NCI-H524 treated with DMSO at 0.1 percent for 48 hours (cell line): ENCODE measurements at regions not wholly inside any gene's neighbourhood (a gene's known extent, or its start where the extent isn't known, plus 50 kb on each side); places are given as distances from the start of the nearest gene placed in this dataset.

Source experiments
- DNase-seq: peaks from one replicate; lab custom pipeline; 2025; lab: John Stamatoyannopoulos, UW

DNA sequence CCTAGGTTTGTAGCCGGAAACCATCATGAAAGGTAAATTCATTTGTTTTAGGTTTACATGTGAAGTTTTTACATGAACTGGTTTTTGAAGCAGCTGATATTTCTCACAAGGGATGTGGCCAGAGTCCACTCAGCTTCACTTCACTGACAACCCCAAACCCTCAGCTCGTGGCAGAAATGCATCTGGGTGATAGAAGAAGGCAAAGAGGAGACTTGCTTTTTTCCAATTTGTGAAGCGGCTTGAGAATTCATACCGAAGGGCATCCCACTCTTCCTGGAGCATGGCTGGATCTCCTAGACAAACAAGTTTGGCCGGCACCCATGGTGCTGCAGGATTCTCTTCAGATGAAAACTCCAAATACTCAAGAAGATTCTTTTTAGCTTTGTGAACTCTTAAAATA, 392.8 kb upstream of the CNR1 start:
- no peak for DNase-seq

DNA sequence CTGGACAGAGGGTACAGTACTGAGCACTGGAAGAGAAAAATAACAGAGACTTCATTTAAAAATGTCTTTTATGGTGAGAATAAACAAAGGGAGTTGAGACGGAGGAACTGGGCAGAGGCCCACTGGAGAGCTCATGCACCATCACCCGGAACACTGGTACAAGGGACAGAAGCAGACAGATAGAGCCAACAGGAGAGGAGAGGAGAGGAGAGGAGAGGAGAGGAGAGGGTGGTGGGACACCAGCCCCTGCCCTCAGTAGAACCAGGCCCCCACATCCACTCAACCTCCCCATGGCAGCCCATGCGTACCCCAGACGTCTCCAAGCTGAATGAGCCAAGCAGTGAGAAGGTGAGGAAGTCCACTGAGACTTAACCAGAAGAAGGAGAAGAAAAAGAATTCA, 390.5 kb upstream of the CNR1 start:
- no peak for DNase-seq

DNA sequence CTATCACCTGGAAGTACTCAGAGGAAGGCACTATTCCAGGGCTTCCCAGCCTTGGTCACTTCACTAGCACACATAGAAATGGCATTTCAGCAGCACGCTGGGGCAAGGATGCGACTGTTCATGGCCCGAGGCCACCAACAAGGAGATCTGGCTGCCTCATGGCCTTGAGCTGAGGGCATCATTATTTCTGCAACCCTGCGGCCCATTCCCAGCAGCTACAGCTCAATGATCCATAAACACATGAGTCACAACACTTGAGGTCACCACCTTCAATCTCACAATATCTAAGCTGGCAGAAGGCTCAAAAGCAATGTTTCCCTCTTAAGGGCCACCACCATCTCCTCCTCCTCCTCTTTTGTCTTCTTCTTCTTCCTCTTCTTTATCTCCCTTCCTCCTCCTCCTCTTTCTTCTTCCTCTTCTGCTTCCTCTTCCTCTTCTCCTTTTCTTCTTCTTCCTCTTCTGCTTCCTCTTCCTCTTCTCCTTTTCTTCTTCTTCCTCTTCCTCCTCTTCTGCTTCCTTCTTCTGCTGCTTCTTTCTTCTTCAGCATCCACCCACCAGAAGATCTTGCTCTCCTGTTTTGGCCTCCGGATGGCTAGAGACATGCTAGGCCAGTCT, 382.9 kb upstream of the CNR1 start:
- no peak for DNase-seq

DNA sequence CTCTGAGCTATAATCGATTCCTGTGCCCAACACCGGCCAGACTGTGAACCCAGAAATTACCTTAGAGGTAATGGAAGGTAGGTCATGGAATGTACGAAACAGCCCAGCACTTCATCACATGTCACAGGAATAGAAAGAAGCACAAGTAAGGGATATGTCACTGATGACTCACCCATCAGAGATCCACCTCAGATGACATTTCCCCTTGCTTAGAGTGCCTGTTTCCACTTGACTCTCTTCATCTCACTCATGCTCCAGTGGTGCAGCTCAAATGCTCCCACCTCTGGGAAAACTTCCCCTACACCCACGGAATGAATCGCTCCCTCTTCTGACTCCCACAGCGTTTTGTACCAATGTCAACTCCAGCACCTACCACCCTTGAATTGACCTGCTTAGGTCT, 381.6 kb upstream of the CNR1 start:
- DNase-seq: no peak

DNA sequence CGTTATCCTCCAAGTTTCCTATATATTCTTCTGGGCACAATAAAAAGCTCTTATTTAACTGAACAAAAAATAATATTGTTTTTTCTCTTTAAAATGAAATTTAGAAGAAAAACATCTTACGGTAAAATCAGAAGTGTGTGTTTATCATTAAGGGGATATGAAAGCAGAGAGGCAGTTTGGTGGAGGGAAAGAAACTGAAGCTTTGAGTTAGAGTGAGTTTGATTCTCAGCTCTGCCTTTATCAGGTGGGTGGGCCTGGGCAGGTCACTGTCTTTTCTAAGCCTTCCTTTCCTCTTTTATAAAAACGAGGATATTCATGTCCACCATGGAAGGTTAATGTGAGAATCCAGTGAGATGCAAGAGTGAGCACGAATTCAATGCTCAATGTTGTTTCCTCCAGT, 379.8 kb upstream of the CNR1 start:
- DNase-seq: no peak

DNA sequence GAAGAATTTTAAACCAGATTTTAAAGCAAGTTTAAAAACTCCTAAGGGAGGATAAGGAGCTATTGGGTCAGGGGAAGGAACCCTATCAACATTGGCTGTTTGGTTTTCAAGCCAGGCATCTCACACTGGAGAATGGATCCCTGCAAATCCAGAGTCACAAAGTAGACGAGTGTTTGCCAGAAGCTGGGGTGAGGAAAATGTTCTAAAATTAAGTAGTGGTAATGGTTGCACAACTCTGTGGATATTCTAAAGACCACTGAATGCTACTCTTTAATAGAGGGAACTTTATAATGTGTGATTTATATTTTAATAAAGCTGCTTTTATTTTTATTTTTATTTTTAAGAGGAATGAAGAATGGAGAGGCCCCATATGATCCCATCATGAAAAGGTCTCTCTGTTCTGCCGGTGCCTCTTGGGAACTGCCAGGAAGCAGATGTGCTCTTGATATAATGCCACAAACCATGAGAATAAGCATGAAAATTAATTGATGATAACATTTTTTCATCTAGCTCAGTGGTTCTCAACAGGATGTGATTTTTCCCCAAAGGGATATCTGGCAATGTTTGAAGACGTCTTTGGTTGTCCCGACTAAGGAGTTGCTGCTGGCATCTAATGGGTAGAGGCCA, 379.0 kb upstream of the CNR1 start:
- no peak for DNase-seq

DNA sequence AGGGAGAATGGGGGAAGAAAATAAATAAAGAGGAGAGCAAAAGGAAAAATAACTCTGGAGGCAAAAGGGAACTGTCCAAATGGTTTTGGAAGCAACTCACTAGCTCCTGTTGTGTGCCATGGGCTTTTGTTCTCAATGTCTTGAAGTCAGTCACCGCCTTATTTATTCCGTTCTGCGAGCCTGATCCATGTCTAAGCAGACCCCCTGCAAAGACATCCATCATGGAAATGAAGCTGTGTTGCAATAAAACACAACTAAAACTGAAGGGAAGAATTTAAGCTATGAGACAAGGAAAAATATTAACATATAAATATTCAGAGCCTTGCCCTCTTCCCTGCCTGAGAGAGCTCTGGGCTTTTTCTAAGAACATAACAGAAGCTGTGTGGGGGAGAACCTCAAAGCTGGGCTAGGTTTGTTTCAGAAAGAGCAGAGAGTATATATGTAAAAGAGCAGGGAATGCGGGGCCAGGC, 373.2 kb upstream of the CNR1 start:
- no peak for DNase-seq

DNA sequence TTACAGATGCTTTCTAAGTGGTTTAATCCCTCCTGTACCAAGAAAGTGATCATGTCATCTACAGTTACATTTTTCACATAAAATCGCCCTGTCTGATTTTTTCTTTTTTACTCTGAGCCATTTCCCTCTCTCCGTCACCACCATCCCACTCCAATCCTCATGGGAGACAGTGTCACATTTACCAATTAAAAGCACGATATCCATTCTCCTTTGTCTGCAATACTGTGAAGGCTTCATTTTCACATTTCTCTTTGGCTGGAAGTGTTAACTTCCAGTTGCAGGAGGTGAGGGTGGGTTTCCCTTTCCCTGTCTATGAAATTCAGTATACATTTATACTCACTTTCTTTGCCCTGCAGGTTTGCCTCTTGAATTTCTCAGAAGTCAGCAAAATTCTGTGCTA, 372.7 kb upstream of the CNR1 start:
- no peak for DNase-seq

DNA sequence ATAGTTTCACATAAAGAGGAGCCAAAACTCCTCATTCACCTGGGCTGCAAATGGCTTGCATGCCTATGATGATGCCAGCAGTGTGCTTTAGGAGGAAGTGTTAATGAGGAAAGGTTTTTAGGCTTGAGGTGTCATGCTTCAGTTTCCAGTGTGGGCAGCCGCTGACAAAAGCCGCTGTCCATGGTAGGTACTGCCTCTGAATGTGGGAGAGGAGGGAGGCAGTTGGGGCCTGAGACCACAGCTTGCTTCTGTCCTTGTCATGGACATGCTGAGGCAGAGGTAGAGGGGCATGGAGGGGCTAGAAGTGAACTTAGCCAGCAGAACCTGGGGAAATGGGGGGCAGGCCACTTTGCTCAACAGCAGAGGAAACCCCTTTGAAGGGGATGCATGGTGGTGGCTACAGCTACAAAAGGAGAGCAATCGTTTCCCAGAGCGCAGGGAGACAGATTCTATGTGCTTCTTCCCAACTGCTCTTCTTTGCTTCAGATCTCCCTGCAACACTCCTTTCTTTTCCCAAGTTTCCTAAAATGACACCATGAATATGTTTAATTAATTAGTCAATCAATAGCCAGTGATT, 372.1 kb upstream of the CNR1 start:
- DNase-seq: no peak

DNA sequence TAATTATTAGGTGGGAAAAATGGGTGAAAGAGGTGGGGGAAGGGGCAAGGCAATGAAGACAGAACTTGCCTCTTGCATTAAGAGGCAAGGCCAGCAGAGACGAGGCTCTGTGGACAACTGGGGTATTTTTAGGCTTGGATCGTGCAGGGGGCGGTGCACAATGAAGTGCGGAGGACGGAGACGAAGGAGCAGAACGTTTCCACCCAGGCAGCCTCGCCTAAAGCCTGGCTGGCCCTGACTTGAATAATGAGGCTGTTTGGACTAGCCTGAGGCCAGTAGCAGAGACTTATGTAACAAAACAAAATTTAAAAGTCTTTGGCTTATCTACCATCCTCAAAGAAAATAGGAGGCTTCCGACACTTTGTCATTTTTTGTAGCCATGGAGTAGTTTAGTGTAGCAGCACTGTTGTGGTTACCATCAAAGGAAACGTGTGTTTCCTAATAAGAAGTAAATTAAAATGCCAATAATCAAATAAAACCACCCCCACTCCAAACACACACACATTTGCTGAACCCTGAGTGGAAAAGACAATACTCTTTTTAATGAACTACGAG, 370.0 kb upstream of the CNR1 start:
- no peak for DNase-seq

DNA sequence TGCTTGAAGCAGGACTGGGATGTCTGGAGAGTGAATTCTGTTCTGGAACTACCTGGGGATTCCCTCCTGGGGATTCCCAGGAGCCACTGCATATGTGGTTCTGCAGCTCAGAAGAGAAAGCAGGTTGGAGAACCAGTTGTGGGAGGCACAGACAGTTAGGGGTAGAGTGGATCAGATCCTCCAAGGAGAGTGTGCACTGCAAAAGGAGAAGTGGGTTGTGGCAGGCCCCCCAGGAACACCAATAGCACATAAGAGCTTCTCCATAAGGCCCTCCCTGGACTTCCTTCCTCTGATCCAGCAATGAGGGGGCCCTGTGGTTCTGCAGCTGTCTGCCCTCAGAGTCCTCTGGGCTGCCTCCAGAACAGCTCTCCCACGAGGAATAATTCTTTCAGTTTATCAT, 369.2 kb upstream of the CNR1 start:
- DNase-seq: no peak

DNA sequence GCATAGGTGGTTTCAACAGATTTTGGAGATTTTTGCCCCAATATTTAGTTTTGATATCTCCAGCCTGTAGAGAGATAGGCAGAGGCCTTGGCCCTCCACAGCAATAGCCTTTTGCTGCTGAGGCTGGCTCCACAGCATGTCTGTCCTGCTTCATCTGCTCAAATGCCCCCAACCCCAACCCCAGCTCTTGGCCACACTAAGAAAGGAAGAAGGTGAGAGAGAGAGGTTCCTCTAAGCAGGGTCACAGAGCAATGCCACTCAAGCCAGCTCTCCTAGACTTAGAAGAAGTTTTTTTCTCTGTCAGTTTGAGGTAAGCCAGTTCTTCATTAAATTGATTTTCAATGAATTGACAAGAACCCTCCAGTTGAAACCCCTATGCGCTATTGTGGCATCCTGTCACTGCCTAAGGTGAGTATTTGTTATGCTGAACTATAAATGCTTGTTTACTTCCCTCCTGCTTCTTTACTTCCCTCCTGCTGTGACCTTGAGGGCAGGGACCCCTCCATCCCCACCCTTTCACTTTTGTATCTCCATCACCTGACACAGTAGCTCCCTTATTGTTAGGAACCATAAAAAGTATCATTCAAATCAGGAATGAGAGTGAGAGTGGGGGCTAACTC, 366.2 kb upstream of the CNR1 start:
- DNase-seq: no peak

DNA sequence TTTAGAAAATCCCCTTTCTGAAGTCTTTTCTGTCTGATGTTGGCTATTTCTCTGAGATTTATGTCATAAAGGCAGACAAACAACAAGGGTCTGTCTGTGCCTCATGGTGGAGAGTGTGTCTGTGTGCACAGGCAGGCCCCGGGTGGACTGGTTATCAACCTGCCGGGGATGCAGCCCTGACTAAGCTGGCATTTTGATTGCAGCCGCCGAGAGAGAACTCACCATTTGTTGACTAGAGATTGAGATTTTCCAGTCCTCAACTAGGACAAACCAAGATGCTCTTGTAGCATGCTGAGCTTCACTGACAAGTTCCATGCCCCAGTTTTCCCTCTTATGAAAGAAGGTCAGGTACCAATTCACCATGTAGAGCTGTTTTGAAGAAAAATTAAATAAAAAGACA, 363.6 kb upstream of the CNR1 start:
- no peak for DNase-seq

DNA sequence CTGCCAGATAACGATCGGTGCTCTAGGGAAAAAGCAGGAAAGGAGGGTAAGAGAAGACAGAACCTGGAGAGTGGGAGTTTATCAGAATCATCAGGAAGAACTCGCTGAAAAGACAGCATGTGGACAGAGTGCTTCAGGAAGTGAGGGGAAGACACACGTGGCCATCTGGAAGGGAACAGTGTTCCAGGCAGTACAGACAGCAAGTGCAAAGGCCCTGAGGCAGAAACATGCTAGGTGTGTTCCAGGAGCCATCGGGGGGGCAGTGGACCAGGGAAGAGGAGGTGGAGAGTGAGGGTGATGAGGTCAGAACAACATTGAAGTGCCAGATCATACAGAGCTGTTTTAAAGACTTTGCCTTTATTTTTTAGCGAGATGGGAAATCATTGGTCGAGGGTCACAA, 354.3 kb upstream of the CNR1 start:
- DNase-seq: no peak

DNA sequence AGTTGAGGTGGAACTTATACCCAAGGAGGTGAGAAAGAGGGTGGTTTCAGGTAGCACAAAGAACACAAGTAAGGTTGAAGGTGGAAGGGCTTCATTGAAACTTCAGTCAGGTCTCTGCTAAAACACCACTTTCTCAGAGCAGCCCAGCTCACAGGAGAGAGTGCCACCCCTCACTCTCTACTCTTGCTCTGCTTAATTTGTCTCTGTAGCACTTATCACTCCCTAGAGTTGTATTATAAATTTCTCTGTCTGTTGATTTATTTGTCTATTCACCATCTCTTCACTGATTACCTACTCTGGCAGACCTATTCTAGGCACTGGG, 353.8 kb upstream of the CNR1 start:
- peak; percentile 1 for DNase-seq

DNA sequence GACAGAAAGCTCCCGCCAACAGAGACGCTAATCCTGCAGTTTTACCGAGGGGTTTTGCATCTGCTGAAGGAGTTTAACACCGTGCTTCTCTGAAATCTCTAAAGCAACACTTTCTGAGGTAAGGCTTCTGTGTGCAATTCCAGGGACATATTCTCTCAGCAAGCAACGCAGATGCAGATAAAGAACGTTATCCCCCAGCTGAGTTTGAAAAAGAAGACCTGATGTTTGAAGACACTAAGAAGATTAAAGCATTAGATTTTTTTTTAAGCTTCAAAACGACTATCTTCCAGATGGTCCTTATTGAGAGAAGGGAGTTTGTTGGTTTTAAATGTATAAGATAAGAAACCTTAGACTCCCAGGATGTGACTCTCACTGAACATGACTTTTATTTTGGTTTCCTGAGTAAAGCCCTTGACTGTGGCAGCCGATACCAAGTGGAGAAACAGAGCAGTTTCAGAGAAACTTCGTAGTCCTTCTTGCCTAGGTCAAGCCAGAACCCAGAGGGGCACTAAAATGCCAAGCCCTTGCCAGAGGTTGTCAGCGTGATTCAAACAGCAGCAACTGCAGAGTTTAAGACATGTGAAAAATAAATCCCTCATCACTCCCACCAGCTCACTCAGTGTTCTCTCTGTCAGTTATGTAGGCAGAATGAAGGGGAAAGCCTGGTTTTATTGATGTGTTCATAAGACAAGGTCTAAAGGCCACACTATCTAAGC, 353.3 kb upstream of the CNR1 start:
- peak; percentile 95 for DNase-seq

DNA sequence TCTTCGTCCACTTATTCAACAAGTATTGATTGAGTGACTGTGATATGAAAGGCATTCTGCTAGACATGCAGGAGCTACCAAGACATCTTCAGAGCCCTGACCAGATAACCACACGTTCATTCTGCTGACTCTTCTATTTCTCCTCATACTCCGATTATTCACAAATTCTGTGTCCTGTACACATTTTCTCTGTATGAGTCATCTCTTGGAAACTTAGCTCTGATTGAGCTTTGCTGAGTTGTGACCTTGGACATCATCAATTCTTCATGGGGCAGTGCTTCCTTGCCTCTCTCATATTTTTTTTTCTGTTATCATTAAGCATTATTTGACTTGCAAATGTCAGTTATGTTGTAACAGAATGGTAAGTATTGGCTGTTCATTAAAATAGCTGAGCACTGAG, 351.6 kb upstream of the CNR1 start:
- no peak for DNase-seq

DNA sequence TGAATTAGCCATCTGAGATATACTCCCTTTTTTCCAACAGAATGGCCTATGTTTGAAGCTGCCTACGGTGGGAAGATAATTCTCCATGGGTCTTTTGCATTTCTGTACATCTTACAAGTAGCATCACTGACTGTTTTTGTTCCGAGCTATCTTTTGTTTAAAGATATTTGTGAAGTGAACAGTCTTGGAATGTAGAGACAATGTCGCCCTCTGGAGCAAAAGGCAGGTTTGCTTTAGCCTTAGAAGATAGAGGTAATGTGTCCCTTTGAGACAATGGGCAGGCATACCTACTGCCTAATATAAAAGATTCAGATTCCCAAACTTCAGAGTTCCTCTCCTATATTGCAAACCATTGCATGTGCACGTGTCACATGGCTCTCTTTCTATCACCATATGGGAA, 347.8 kb upstream of the CNR1 start:
- no peak for DNase-seq

DNA sequence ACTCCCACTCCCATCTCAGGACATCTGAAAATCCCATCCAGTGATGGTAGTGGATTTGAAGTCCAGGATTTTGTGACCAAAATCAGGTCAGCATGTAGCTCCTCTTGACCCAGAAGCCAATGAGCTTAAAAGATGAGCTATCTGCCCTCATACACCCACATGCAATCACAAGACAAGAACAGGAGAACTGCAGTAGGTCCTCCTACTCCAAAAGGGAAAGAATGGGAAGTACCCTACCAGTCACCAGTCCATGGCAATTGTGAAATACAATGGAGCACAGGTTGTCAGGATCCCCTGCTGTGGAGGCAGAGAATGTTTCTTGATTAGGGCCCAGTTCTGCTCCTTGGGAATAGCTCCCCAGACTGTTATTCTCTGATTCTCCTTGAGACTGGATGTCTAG, 347.3 kb upstream of the CNR1 start:
- no peak for DNase-seq

DNA sequence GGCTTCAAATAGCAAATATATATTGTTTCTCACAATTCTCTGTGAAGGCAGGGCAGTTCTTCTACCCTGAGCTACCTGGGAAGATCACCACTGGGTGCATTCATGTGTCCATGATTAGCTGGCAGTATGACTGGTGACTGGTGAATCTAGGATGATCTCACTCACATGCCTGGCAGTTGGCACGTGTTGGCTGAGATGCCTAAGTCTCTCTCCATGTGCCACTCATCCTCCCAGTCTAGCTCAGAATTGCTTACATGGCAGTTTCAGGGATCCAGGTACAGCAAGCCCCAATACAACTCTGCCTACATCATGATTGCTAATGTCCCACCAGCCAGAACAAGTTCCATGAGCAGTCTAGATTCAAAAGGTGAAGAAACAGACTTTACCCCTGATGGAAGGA, 346.8 kb upstream of the CNR1 start:
- DNase-seq: no peak

DNA sequence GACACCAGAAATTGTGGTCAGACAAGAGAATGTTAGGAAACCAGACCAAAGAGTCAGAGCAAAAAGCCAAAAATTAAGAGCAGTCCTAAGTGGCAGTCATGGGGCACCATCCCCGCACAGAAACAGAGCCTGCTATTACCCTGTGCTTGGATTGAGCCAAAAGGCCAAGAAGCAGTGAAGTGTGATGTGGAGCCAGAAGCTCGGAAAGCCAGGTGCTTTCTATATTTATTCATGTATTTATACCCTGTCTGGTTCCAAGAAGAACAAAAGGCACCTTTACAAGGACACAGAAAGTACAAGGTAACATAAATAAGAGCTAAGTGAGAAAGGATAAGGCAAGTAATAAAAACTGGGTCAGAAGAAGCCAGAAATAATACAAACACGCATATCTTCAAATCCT, 336.2 kb upstream of the CNR1 start:
- no peak for DNase-seq

DNA sequence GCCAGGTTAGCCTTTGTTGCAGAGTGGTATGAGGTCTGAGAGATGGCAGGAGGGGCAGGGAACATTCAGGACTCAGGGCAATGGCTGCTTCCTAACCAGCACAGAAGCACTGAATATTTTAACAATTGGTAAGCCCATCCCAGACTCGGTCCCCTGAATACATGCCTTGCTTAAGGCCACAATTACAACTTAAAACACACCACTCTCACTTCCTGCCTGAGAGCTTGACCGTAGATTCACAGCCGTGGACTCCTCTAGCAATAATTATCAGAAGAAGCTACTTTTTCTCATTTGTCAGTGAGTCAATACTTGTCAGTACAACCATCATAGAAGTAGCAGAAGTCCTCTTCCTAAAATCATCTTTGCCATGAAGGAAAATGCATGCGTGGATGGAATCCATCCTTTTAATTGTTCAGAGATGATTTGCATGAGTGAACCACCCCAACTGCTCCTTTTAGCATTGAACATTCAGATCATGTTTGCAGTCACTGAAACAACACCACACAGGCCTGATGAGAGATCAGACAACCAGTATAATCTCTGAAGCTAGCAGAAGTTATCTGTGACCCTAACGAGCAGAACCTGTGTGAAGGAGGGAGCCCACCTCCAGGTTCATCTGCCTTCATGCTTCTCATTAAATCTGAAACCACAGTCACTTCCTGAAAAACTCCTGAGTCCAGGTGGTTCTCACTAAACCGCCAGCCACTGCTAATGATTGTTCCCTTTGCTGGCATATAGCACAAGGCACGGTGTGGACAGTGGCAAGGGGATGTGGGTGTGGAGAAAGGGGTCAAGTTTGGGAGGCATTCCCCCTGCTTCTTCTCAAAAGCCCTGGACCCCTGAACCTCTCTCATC, 333.9 kb upstream of the CNR1 start:
- DNase-seq: no peak
